ENCODE measurements at regions not wholly inside any gene's neighbourhood (a gene's known extent, or its start where the extent isn't known, plus 50 kb on each side); places are given as distances from the start of the nearest gene placed in this dataset.

GRCh38 chr16:55052741-55053415, 122.2 kb downstream of the IRX5 start:
- 86 to 87% (median 86%) methylated on average over 11 of the region's 11 CpGs for WGBS, 3 donors
- DNase-seq (no peak), ATAC-seq (no peak)
- intact Hi-C loops (cut with DNase I), result no loop called here
- H3K27me3 ChIP-seq (ENCODE audit: insufficient read depth in 3 of 3, low read length in 2 of 3), result peaks cover 0 to 21% (median 1%) of the 10 kb centered on the region in 3 donors
- H3K4me3 ChIP-seq, result no peak overlapping the region
- no peak overlapping the region for H3K27ac ChIP-seq
- no peaks in the 10 kb centered on the region for H3K36me3 ChIP-seq (ENCODE audit: insufficient read depth in 1 of 2, low read depth in 1 of 2)
- H3K9me3 ChIP-seq, result no peaks in the 10 kb centered on the region
- H3K4me1 ChIP-seq, result no peaks in the 10 kb centered on the region
- TF ChIP-seq CTCF (IDR thresholded peaks at IDR 0.05), result no peak

- no peak for TF ChIP-seq CTCF (IDR thresholded peaks at IDR 0.05)
- no peak overlapping the region for H3K27ac ChIP-seq
- DNase-seq, result no peak
- H3K27me3 ChIP-seq (ENCODE audit: insufficient read depth in 3 of 3, low read length in 2 of 3), result peaks cover 0 to 22% (median 1%) of the 10 kb centered on the region in 3 donors
- ATAC-seq, result no peak
- H3K9me3 ChIP-seq, result no peaks in the 10 kb centered on the region
- H3K4me1 ChIP-seq, result no peaks in the 10 kb centered on the region
- whole genome bisulfite sequencing, 3 donors, result 84 to 98% (median 93%) methylated on average over 3 of the region's 3 CpGs
- H3K36me3 ChIP-seq (ENCODE audit: insufficient read depth in 1 of 2, low read depth in 1 of 2), result no peaks in the 10 kb centered on the region
- H3K4me3 ChIP-seq, result no peak overlapping the region
- intact Hi-C loops (cut with DNase I), result no loop called here
Observed at GRCh38 chr16:55055262-55055661, 124.6 kb downstream of the IRX5 start.

- ATAC-seq, result peak; percentile 30 to 60 (median 41)
- Histone ChIP-seq H3K36me3 (ENCODE audit: insufficient read depth in 1 of 2, low read depth in 1 of 2) (no peaks in the 10 kb centered on the region), H3K27ac (no peak overlapping the region), H3K27me3 (ENCODE audit: insufficient read depth in 3 of 3, low read length in 2 of 3) (peaks cover 0 to 22% (median 1%) of the 10 kb centered on the region in 3 donors), H3K9me3 (no peaks in the 10 kb centered on the region), H3K4me3 (peak overlapping the region; percentile 61), H3K4me1 (no peaks in the 10 kb centered on the region)
- intact Hi-C loops (cut with DNase I), result no loop called here
- no peak for DNase-seq
- TF ChIP-seq CTCF (IDR thresholded peaks at IDR 0.05), result no peak
- WGBS, 3 donors, result 3 to 4% (median 3%) methylated on average over 64 of the region's 64 CpGs
Observed at GRCh38 chr16:55056585-55057401, 126.1 kb downstream of the IRX5 start.

GRCh38 chr16:55057866-55058265, 127.2 kb downstream of the IRX5 start:
- no peak for DNase-seq
- intact Hi-C loops (cut with DNase I), result no loop called here
- 87 to 91% (median 88%) methylated on average over 6 of the region's 6 CpGs for WGBS, 3 donors
- H3K27me3 ChIP-seq (ENCODE audit: insufficient read depth in 3 of 3, low read length in 2 of 3), result peaks cover 0 to 22% (median 1%) of the 10 kb centered on the region in 3 donors
- H3K4me3 ChIP-seq, result no peak overlapping the region
- ATAC-seq, result no peak
- H3K4me1 ChIP-seq, result no peaks in the 10 kb centered on the region
- H3K9me3 ChIP-seq, result no peaks in the 10 kb centered on the region
- H3K27ac ChIP-seq, result no peak overlapping the region
- no peak for TF ChIP-seq CTCF (IDR thresholded peaks at IDR 0.05)
- H3K36me3 ChIP-seq (ENCODE audit: insufficient read depth in 1 of 2, low read depth in 1 of 2), result no peaks in the 10 kb centered on the region

Measured in psoas muscle (tissue), 7 donors.